H1 (cell line): ENCODE measurements at regions not wholly inside any gene's neighbourhood (a gene's known extent, or its start where the extent isn't known, plus 50 kb on each side); places are given as distances from the start of the nearest gene placed in this dataset.

ENCODE experiments used
- CTCF ChIA-PET: fragments of 300-600 bp; sonication (Branson Sonifier 250); formaldehyde crosslinking; loops from one replicate; lab custom pipeline; 2021; ENCODE audit not compliant: partially characterized antibody; lab: Charles Lee
- POLR2A ChIA-PET: fragments of 300-600 bp; sonication (Branson Sonifier 250); formaldehyde crosslinking; loops from one replicate; lab custom pipeline; 2021; ENCODE audit warnings: inconsistent platforms; ENCODE audit not compliant: partially characterized antibody; lab: Charles Lee
- DNase-seq, 2 experiments: peaks; one replicate each; pipeline versions ENCODE4 v3.0.0 to v3.0.0-alpha.2; 2010 to 2022; ENCODE audit warnings: low spot score in 2 of 2, low read depth in 1 of 2, mixed read lengths in 1 of 2
- FAIRE-seq: peaks from 2 replicates; lab custom pipeline; 2011; peaks lifted over from hg19 to GRCh38; lab: Jason Lieb, UNC
- H2AFZ ChIP-seq: 2 replicates; pipeline ENCODE4 v1.8.1; 2012; ENCODE audit warnings: low read length, inconsistent platforms
- H2AK5ac ChIP-seq: 2 replicates; pipeline ENCODE4 v1.6.1; 2013; ENCODE audit warnings: low read depth, low read length
- H2BK120ac ChIP-seq: replicated peaks from 2 replicates; pipeline ENCODE3; 2013; ENCODE audit warnings: low read depth, low read length, inconsistent platforms
- H2BK12ac ChIP-seq: 2 replicates; pipeline ENCODE4 v1.6.1; 2013; ENCODE audit warnings: low read depth, low read length
- H2BK15ac ChIP-seq: 2 replicates; pipeline ENCODE4 v1.6.1; 2013; ENCODE audit warnings: low read length
- H2BK20ac ChIP-seq: 2 replicates; pipeline ENCODE4 v1.6.1; 2013; ENCODE audit warnings: low read length
- H2BK5ac ChIP-seq: 2 replicates; pipeline ENCODE4 v1.6.1; 2013; ENCODE audit warnings: low read depth, low read length
- H3K14ac ChIP-seq: 2 replicates; pipeline ENCODE4 v1.6.1; 2013; ENCODE audit warnings: inconsistent platforms; ENCODE audit not compliant: insufficient read length
- H3K18ac ChIP-seq: 2 replicates; pipeline ENCODE4 v1.6.1; 2013; ENCODE audit warnings: low read length; ENCODE audit errors: extremely low read depth
- H3K23ac ChIP-seq: 2 replicates; pipeline ENCODE4 v1.6.1; 2013; ENCODE audit warnings: inconsistent platforms; ENCODE audit not compliant: insufficient read length
- H3K23me2 ChIP-seq: 2 replicates; pipeline ENCODE4 v1.6.1; 2013; ENCODE audit warnings: low read depth, low read length
- H3K27ac ChIP-seq: 2 replicates; pipeline ENCODE4 v1.6.1; 2011; ENCODE audit warnings: low read depth, low read length, inconsistent platforms
- H3K27me3 ChIP-seq, 4 experiments: replicated peaks in 1 of 4; 1 replicate in 1 of 4; 2 replicates in 3 of 4; pipeline versions ENCODE4 v1.6.1 to v1.8.1; 2011 to 2013; ENCODE audit warnings: low read length in 3 of 4, mild to moderate bottlenecking in 3 of 4, inconsistent platforms in 2 of 4, mixed read lengths in 2 of 4, moderate library complexity in 1 of 4; ENCODE audit not compliant: control insufficient read depth in 3 of 4, insufficient read depth in 3 of 4; ENCODE audit errors: extremely low read depth in 1 of 4
- H3K36me3 ChIP-seq, 4 experiments: 2 replicates each; pipeline versions ENCODE4 v1.6.1 to v1.8.1; 2011 to 2013; ENCODE audit warnings: mild to moderate bottlenecking in 4 of 4, low read length in 3 of 4, moderate library complexity in 2 of 4, control low read depth in 1 of 4, inconsistent platforms in 1 of 4; ENCODE audit not compliant: insufficient read depth in 4 of 4, control insufficient read depth in 2 of 4
- H3K4ac ChIP-seq: replicated peaks from 2 replicates; pipeline ENCODE3; 2013; ENCODE audit warnings: low read length, low read depth, mixed read lengths, inconsistent platforms; ENCODE audit not compliant: insufficient read length
- H3K4me1 ChIP-seq, 4 experiments: replicated peaks in 1 of 4; 1 replicate in 1 of 4; 2 replicates in 3 of 4; pipeline versions ENCODE4 v1.6.1 to v1.8.1; 2011 to 2013; ENCODE audit warnings: low read length in 3 of 4, inconsistent platforms in 2 of 4, mixed read lengths in 1 of 4; ENCODE audit not compliant: insufficient read depth in 4 of 4, control insufficient read depth in 3 of 4
- H3K4me2 ChIP-seq, 2 experiments: 2 replicates each; pipeline versions ENCODE4 v1.6.1 to v1.8.1; 2011 to 2013; ENCODE audit warnings: low read depth in 2 of 2, low read length in 2 of 2, control low read depth in 1 of 2, inconsistent platforms in 1 of 2, mild to moderate bottlenecking in 1 of 2; ENCODE audit not compliant: insufficient read depth in 1 of 2
- H3K4me3 ChIP-seq, 4 experiments: fragments of 200-600, 300-600 bp in 1 of 4; sonication (generic), shearing (Covaris generic), sonication (Bioruptor Twin) in 1 of 4; 2 replicates each; pipeline versions ENCODE4 v1.5.1 to v1.8.1; 2011 to 2016; ENCODE audit warnings: low read length in 4 of 4, low read depth in 3 of 4, control low read depth in 2 of 4, inconsistent platforms in 2 of 4, mild to moderate bottlenecking in 2 of 4, mixed read lengths in 1 of 4, moderate library complexity in 1 of 4; ENCODE audit not compliant: insufficient read depth in 2 of 4; ENCODE audit errors: extremely low read depth in 1 of 4
- H3K56ac ChIP-seq: replicated peaks from 2 replicates; pipeline ENCODE3; 2013; ENCODE audit warnings: low read depth, mild to moderate bottlenecking, mixed read lengths, low read length, inconsistent platforms; ENCODE audit not compliant: insufficient read length
- H3K79me1 ChIP-seq: 2 replicates; pipeline ENCODE4 v1.6.1; 2013; ENCODE audit warnings: low read depth, low read length, control low read depth
- H3K79me2 ChIP-seq, 2 experiments: 2 replicates each; pipeline versions ENCODE4 v1.6.1 to v1.8.1; 2012 to 2013; ENCODE audit warnings: low read length in 2 of 2, mild to moderate bottlenecking in 2 of 2, inconsistent platforms in 1 of 2; ENCODE audit not compliant: insufficient read depth in 2 of 2, control insufficient read depth in 1 of 2
- H3K9ac ChIP-seq, 4 experiments: replicated peaks in 1 of 4; 1 replicate in 1 of 4; 2 replicates in 3 of 4; pipeline versions ENCODE4 v1.6.1 to v1.8.1; 2011 to 2013; ENCODE audit warnings: low read depth in 3 of 4, low read length in 3 of 4, control low read depth in 2 of 4, mild to moderate bottlenecking in 2 of 4, moderate library complexity in 2 of 4, inconsistent platforms in 1 of 4; ENCODE audit errors: extremely low read depth in 1 of 4
- H3K9me3 ChIP-seq, 2 experiments: 2 replicates each; pipeline versions ENCODE4 v1.6.1 to v1.8.1; 2012 to 2013; ENCODE audit warnings: mild to moderate bottlenecking in 2 of 2, moderate library complexity in 2 of 2, control low read depth in 1 of 2, inconsistent platforms in 1 of 2, low read depth in 1 of 2, low read length in 1 of 2, mixed read lengths in 1 of 2; ENCODE audit not compliant: insufficient read depth in 2 of 2
- H4K20me1 ChIP-seq, 2 experiments: replicated peaks in 1 of 2; 2 replicates each; pipeline versions ENCODE3 to v1.8.1; 2011 to 2013; ENCODE audit warnings: inconsistent platforms in 2 of 2, low read length in 2 of 2, mild to moderate bottlenecking in 1 of 2; ENCODE audit not compliant: insufficient read depth in 2 of 2, control insufficient read depth in 1 of 2
- H4K5ac ChIP-seq: 2 replicates; pipeline ENCODE4 v1.6.1; 2013; ENCODE audit warnings: low read length, low read depth, mixed read lengths, inconsistent platforms; ENCODE audit not compliant: insufficient read length
- H4K8ac ChIP-seq: 2 replicates; pipeline ENCODE4 v1.8.0; 2013; ENCODE audit warnings: mild to moderate bottlenecking, moderate library complexity, low read length, inconsistent platforms; ENCODE audit not compliant: insufficient read depth; ENCODE audit errors: extremely low read depth
- H4K91ac ChIP-seq: replicated peaks from 2 replicates; pipeline ENCODE3; 2013; ENCODE audit warnings: low read length, mixed read lengths, inconsistent platforms; ENCODE audit not compliant: insufficient read length
- CEBPB ChIP-seq: IDR thresholded peaks from 2 replicates; pipeline ENCODE4 v1.6.1; 2012; ENCODE audit warnings: low read depth, low read length
- CHD2 ChIP-seq: IDR thresholded peaks from 2 replicates; pipeline ENCODE4 v1.6.1; 2012; ENCODE audit warnings: low read length, improper control_type of control experiment
- CTBP2 ChIP-seq: IDR thresholded peaks from 2 replicates; pipeline ENCODE4 v1.7.0; 2011; ENCODE audit warnings: borderline replicate concordance, mild to moderate bottlenecking, moderate library complexity, mixed read lengths, low read length; ENCODE audit not compliant: insufficient read depth, insufficient read length
- CTCF ChIP-seq, 3 experiments: IDR thresholded peaks; 1 replicate in 2 of 3; 2 replicates in 1 of 3; pipeline versions ENCODE4 v1.5.1 to v1.6.1; 2011; ENCODE audit warnings: low read length in 3 of 3, mild to moderate bottlenecking in 3 of 3, inconsistent platforms in 2 of 3, low read depth in 1 of 3, moderate library complexity in 1 of 3; ENCODE audit not compliant: insufficient read depth in 1 of 3; ENCODE audit errors: control extremely low read depth in 1 of 3
- GABPA ChIP-seq: IDR thresholded peaks from 2 replicates; pipeline ENCODE4 v1.6.1; 2011; ENCODE audit warnings: mild to moderate bottlenecking, low read length, moderate library complexity, borderline replicate concordance; ENCODE audit not compliant: insufficient read depth
- KDM1A ChIP-seq: fragments of 200-600, 300-600 bp; sonication (generic); IDR thresholded peaks from 2 replicates; pipeline ENCODE4 v1.7.1; 2016; ENCODE audit warnings: mild to moderate bottlenecking, low read length, borderline replicate concordance
- NRF1 ChIP-seq: IDR thresholded peaks from 2 replicates; pipeline ENCODE4 v1.6.1; 2011; ENCODE audit warnings: mild to moderate bottlenecking, low read depth, low read length, improper control_type of control experiment
- RAD21 ChIP-seq, 2 experiments: IDR thresholded peaks in 1 of 2; conservative IDR thresholded peaks in 1 of 2; 2 replicates each; pipeline ENCODE4 v1.6.1; 2011; ENCODE audit warnings: low read depth in 2 of 2, low read length in 2 of 2, improper control_type of control experiment in 1 of 2, inconsistent platforms in 1 of 2, mild to moderate bottlenecking in 1 of 2, moderate library complexity in 1 of 2
- SIN3A ChIP-seq, 2 experiments: IDR thresholded peaks in 1 of 2; conservative IDR thresholded peaks in 1 of 2; 2 replicates each; pipeline ENCODE4 v1.6.1; 2011 to 2012; ENCODE audit warnings: low read length in 2 of 2, improper control_type of control experiment in 1 of 2, low read depth in 1 of 2, mild to moderate bottlenecking in 1 of 2
- SP4 ChIP-seq: IDR thresholded peaks from 2 replicates; pipeline ENCODE4 v1.6.1; 2012; ENCODE audit warnings: low read length, inconsistent platforms
- TBP ChIP-seq: IDR thresholded peaks from 2 replicates; pipeline ENCODE4 v1.6.1; 2011; ENCODE audit warnings: low read depth, low read length, improper control_type of control experiment
- ZNF274 ChIP-seq: IDR thresholded peaks from 2 replicates; pipeline ENCODE4 v1.7.0; 2012; ENCODE audit warnings: low read length, borderline replicate concordance; ENCODE audit errors: extremely low read depth
- WGBS, 2 experiments: shearing (Covaris generic) in 1 of 2; methylation state at CpG; one replicate each; pipeline versions ENCODE4 v1.1.6 to v1.1.7; 2013 to 2015; ENCODE audit warnings: low lambda C conversion rate in 2 of 2, mixed read lengths in 2 of 2, inconsistent platforms in 1 of 2, low coverage in 1 of 2, missing lambda C conversion rate in 1 of 2; ENCODE audit not compliant: insufficient replicate concordance in 2 of 2, insufficient coverage in 1 of 2, insufficient read length in 1 of 2; ENCODE audit errors: extremely low coverage in 1 of 2, missing lambda C conversion rate in 1 of 2; 5-methylcytosine and 5-hydroxymethylcytosine counted together

GRCh38 chr5:40224421-40224820 lies 455.3 kb upstream of the PTGER4 start:
- no peak for DNase-seq
- FAIRE-seq: no peak
- H2AFZ ChIP-seq: no peak overlapping the region
- no peak for TF ChIP-seq CHD2
- TF ChIP-seq GABPA: no peak
- TF ChIP-seq SP4: no peak
- TF ChIP-seq ZNF274: no peak
- TF ChIP-seq TBP: no peak
- no peak for TF ChIP-seq NRF1
- no peak for TF ChIP-seq KDM1A
- TF ChIP-seq CEBPB: no peak
- no peak for TF ChIP-seq CTCF (IDR thresholded peaks at IDR 0.05; ENCODE audit: control extremely low read depth in 1 of 3, insufficient read depth in 1 of 3, low read depth in 1 of 3, low read length in 3 of 3)
- no peak for TF ChIP-seq CTBP2
- TF ChIP-seq RAD21 (IDR thresholded peaks at IDR 0.05 in 1 of 2, conservative IDR thresholded peaks at IDR 0.05 in 1 of 2; ENCODE audit: low read depth in 2 of 2, low read length in 2 of 2): no peak
- TF ChIP-seq SIN3A (conservative IDR thresholded peaks at IDR 0.05 in 1 of 2, IDR thresholded peaks at IDR 0.05 in 1 of 2; ENCODE audit: low read depth in 1 of 2, low read length in 2 of 2): no peak

More at GRCh38 chr5:40224421-40224820, 455.3 kb upstream of the PTGER4 start:
- Histone ChIP-seq H3K79me2 (no peaks in the 10 kb centered on the region), H3K4me2 (no peak overlapping the region), H4K5ac (no peak overlapping the region), H3K18ac (no peak overlapping the region), H2BK120ac (no peak overlapping the region), H3K27me3 (no peaks in the 10 kb centered on the region), H3K14ac (no peak overlapping the region), H3K56ac (no peak overlapping the region), H3K4me3 (no peak overlapping the region), H3K9ac (no peak overlapping the region), H3K9me3 (no peaks in the 10 kb centered on the region; a peak in 1 of 4 replicates), H3K4me1 (no peaks in the 10 kb centered on the region), H4K8ac (no peak overlapping the region), H3K23me2 (no peaks in the 10 kb centered on the region), H4K91ac (no peak overlapping the region), H2AK5ac (no peak overlapping the region), H4K20me1 (no peaks in the 10 kb centered on the region), H2BK20ac (no peak overlapping the region), H2BK5ac (no peak overlapping the region), H2BK12ac (no peak overlapping the region), H3K4ac (no peak overlapping the region), H3K27ac (no peak overlapping the region), H2BK15ac (no peak overlapping the region), H3K23ac (no peak overlapping the region), H3K79me1 (no peaks in the 10 kb centered on the region), H3K36me3 (no peaks in the 10 kb centered on the region)
- ChIA-PET CTCF (interaction anchor here (0.7 kb wide), 1 partner anchor 14 kb away, joined by 3 read pairs; no protein-coding TSS in a partner anchor), POLR2A (no interaction called here)
- 89% methylated on average over 2 of the region's 2 CpGs; no CpG with 5 or more reads in 1 of the 2 experiments for WGBS, 2 experiments
